ENCODE measurements at regions not wholly inside any gene's neighbourhood (a gene's known extent, or its start where the extent isn't known, plus 50 kb on each side); places are given as distances from the start of the nearest gene placed in this dataset.

GRCh38 chr7:152949253-152949652, 189.7 kb downstream of the ACTR3B start:
- TF ChIP-seq POLR2AphosphoS5 (IDR thresholded peaks at IDR 0.05; ENCODE audit: low read depth, low read length): no peak
- no peak for TF ChIP-seq POLR2A (IDR thresholded peaks at IDR 0.05; ENCODE audit: low read depth, low read length)
- no peak for TF ChIP-seq TAF1 (IDR thresholded peaks at IDR 0.05; ENCODE audit: borderline replicate concordance, low read depth, low read length)
